ENCODE measurements at regions not wholly inside any gene's neighbourhood (a gene's known extent, or its start where the extent isn't known, plus 50 kb on each side); places are given as distances from the start of the nearest gene placed in this dataset.

- no peak for DNase-seq
Observed at GRCh38 chr11:70688142-70688541, 289.8 kb downstream of the CTTN start.

- no peak for DNase-seq
Observed at GRCh38 chr11:70689764-70690163, 291.4 kb downstream of the CTTN start.

GRCh38 chr11:70692131-70692530 lies 293.8 kb downstream of the CTTN start:
- DNase-seq = no peak

GRCh38 chr11:70694371-70694770 lies 296.0 kb downstream of the CTTN start:
- DNase-seq = no peak

- DNase-seq = no peak
Observed at GRCh38 chr11:70695086-70695960, 297.0 kb downstream of the CTTN start.

- DNase-seq = no peak
Observed at GRCh38 chr11:70696076-70696475, 297.7 kb downstream of the CTTN start.

- DNase-seq = no peak
Observed at GRCh38 chr11:70696564-70696963, 298.2 kb downstream of the CTTN start.

- no peak for DNase-seq
Observed at GRCh38 chr11:70697701-70698100, 299.4 kb downstream of the CTTN start.

GRCh38 chr11:70698871-70699270 lies 300.5 kb downstream of the CTTN start:
- DNase-seq = no peak

GRCh38 chr11:70699294-70700221 lies 301.2 kb downstream of the CTTN start:
- no peak for DNase-seq

- no peak for DNase-seq
Observed at GRCh38 chr11:70700453-70700852, 302.1 kb downstream of the CTTN start.

GRCh38 chr11:70700871-70701270 lies 302.5 kb downstream of the CTTN start:
- no peak for DNase-seq

- DNase-seq = no peak
Observed at GRCh38 chr11:70702040-70702648, 303.8 kb downstream of the CTTN start.

- no peak for DNase-seq
Observed at GRCh38 chr11:70703141-70704064, 305.1 kb downstream of the CTTN start.

- no peak for DNase-seq
Observed at GRCh38 chr11:70705097-70705496, 306.8 kb downstream of the CTTN start.

- no peak for DNase-seq
Observed at GRCh38 chr11:70705930-70706329, 307.6 kb downstream of the CTTN start.

GRCh38 chr11:70707821-70708220 lies 309.5 kb downstream of the CTTN start:
- no peak for DNase-seq

- DNase-seq = no peak
Observed at GRCh38 chr11:70709596-70709995, 311.3 kb downstream of the CTTN start.

- DNase-seq = no peak
Observed at GRCh38 chr11:70710192-70710591, 311.9 kb downstream of the CTTN start.

GRCh38 chr11:70710601-70711000 lies 312.3 kb downstream of the CTTN start:
- DNase-seq = no peak

GRCh38 chr11:70711095-70711910 lies 313.0 kb downstream of the CTTN start:
- DNase-seq = no peak

GRCh38 chr11:70711911-70712185 lies 313.5 kb downstream of the CTTN start:
- DNase-seq = no peak
